GM19023 (cell line): ENCODE measurements at regions not wholly inside any gene's neighbourhood (a gene's known extent, or its start where the extent isn't known, plus 50 kb on each side); places are given as distances from the start of the nearest gene placed in this dataset.
A peak's percentile ranks its signal among the peaks of the same experiment; 100 is the strongest.

ENCODE experiments used
- ATAC-seq: cut with Tn5 transposase; IDR thresholded peaks from one replicate; pipeline ENCODE4 v1.9.1; 2021; ENCODE audit warnings: mild to moderate bottlenecking, moderate library complexity; ENCODE audit not compliant: unreplicated experiment

DNA sequence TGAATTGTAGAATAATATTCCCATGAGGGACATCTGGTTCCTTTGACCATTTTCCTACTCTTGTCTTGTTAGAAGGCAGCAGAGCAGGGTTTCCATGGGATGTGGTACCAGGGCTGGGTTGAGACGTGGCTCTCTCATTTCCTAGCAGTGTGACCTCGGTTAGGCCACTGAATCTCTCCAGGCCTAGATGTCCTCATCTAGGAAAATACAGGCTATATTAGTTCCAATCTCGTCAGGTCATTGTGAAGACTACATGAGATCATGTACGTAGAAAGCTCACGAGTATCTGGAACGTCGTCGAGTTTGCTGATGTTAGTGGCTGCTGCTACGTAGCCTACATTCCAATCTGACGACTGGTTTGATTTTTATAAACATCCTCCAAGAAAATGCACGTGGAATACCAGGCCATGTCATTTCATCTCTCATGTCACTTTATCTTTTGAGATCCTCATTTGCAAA, 278.2 kb upstream of the GATB start:
- ATAC-seq: no peak

DNA sequence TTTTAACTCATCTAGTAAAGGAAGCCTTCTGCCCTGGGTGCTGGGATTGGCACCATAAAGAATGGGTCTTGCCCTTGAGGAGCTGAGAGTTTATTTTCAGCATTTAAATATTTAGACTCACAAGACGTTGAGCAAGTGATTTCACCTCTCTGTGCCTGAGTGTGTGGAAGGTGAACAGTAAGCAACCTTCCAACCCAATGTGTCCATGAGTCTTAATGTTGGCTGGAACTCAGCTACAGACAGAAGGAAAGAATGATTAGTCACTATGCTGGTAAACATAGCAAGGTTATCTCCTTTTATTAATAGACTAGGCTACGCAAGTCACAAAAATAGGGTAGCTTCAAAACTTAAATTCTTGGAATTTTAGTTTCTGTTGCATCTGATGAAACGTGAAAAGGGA, 277.4 kb upstream of the GATB start:
- no peak for ATAC-seq

DNA sequence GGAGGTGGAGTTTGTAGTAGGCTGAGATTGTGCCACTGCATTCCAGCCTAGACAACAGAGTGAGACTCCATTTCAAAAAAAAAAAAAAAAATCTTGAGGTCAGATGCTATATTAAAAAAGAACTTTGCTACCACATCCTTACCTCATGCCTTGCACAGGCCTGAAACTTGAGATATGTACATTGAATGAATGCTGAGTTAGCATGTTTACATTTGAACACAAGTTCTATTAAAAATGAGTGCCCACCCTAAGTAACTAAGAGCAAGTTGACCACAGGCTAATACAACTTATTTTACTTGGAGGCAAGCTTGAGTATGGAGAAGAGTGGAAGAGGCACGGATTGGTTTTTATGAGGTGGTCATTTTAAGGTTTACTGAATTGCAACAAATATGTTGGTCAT, 276.6 kb upstream of the GATB start:
- no peak for ATAC-seq

DNA sequence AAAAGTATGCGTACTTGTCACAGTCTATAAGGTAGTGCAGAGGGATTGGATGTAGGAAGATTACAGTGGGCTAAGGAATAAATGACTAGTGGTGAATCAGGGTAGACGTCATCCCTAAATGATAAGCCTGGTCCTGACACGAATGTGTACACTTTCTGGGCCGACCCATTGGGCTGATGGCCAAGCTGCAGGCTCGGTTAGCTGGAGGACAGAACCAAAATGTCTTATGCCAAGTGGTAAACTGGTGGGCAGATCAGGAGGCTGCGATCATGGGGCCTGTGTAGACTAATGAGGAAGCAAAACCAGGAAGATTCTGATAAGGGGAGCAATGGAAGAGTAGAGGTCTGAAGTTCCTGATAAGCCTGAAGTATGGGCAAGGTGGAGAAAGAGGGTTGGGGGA, 272.8 kb upstream of the GATB start:
- no peak for ATAC-seq

DNA sequence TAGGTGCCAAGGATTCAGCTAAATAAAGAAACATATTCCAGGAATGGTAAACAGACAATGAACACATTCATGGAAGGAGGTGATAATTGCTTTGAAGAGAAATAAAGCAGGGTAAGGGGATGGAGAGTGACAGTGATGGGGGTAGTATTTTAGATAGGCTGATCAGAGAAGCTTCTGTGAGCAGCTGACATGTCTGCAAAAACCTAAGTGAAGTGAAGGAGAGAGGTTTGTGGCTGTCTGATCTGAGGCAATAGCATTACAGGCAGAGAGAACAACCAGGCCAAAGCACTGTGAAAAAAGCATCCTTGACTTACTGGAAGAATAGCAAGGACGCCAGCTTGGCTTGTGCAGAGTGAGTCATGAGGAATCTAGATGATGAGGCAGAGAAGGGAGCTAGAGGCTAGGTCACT, 271.9 kb upstream of the GATB start:
- no peak for ATAC-seq

DNA sequence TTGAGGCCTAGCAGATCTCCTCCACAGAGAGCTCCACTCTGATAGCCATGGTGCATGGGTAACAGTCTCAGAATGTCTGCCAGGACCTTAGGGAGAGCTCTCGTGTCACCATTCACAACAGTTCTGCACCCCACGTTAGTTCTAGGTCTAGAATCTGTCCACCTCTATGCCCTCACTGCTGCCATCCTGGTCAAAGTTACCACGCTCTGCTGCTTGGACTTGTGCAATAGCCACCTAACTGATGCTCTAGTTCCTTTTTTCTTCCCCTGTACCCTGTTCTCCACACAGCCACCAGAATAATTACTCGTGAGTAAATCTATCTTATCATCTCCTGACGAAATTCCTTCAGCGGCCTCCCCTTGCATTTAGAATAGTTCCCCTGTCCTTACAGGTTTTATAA, 268.8 kb upstream of the GATB start:
- no peak for ATAC-seq

DNA sequence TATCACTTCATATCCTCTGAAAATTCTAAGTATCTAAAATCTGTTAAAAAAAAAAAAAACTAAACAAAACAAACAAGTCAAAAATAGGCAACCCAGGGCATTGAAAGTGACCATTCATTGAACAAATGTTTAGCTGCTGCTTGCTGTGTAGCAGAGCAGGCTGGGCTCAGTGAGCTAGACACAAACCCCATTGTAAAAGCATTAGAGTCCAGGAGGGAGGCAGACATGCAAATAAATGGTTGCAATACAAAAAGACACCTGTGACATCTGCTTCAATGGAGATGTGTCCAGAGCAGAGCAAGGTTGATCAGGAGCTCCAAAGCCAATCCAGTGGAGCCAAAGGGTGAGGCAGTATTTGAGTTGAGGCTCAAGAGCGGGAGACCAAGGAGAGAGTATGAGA, 267.3 kb upstream of the GATB start:
- ATAC-seq: no peak

DNA sequence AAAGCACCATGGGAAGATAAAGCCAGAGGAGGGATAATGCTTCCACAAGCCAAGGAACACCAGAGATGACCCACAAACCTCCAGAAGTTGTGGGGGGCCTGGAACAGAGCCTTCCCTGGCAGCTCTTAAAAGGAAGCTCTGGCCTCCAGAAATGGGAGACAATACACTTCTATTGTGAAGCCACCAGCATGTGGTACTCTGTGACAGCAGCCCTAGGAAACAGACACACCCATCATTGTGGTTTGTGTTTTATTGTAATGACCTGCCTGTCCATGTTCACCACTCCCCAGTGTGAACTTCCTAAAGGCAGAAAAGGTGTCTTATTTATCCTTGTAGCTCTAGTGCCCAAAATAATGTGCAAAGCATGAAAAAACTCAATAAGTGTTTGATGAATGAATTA, 264.1 kb upstream of the GATB start:
- ATAC-seq: no peak

DNA sequence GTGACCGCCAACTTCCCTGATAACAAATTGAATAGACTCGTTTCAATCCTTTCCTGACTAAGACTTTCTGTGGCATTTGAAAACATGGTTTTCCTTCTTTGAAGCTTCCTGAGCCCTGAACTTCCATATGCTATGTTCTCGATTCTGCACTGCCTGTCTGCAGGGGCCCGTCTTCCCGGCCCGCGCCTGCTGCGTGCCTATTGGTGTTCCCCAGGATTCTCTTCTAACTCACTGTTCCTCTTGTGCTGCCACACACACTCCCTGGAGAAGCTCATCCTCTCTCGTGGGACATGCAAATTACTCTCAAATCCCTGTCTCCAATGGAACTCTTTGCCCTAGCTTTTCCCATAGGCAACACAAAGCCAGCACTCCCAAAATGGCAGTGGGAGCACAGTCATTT, 262.9 kb upstream of the GATB start:
- no peak for ATAC-seq

DNA sequence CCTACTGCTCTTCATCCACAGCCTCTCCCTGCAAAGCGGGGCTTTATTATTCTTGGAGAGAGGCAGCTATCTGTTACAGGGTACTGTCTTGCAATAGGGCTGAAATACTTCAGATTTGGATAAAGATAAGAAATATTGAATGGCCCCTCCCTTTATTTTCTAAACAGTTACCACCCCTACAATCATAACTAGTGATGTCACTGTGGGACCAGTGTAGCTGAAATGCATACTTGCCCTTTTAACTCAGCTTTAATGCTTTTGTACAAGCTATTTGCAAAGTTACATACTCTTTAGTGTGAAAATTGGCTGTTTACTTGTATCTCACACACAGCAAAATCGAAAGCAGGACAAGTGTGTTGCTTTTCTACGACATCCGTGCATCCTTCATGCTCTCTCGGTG, 261.7 kb upstream of the GATB start:
- no peak for ATAC-seq

DNA sequence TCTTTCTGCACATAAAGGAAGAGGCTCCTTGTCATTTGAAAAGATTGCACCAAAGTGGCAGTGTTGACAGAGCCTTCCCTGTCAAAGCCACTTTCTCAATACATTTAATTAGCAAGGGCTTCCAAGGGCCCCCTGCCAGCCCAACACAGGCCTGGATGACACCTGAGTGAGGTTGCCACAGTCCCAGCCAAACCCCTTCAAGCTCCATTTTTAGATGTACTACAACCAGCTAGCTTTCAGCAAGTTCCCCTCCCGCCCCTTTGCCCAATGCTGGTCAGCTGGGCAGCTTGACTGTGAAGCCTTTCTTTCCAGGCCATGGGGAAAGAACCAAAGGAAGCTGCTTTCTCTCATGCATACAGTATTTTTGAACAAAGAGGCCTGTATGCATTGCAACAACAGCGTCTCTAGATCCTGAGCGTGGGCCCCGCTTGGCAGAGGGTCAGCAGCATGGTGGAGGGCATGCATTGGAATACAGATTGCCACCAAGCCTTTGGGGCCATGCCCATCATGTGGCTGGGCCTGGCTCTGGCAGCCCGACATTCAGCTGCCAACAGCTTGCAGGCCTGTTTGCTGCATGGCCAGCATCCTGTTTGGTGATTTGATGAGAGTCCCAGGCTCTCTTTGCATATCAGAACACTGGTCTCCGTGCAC, 261.1 kb upstream of the GATB start:
- no peak for ATAC-seq

DNA sequence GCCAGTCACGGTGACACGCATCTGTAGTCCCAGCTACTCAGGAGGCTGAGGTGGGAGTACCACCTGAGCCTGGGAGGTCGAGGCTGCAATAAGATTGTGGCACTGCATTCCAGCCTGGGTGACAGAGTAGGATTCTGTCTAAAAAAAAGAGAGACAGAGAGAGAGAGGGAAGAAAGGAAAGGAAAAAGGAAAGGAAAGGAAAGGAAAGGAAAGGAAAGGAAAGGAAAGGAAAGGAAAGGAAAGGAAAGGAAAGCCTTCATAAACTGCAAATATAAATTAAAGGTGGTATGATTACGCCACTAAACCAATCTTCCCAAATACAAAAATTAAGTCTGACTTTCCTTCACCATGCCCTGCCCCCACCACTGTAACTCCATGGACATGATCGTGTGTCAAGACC, 259.3 kb upstream of the GATB start:
- ATAC-seq: no peak

DNA sequence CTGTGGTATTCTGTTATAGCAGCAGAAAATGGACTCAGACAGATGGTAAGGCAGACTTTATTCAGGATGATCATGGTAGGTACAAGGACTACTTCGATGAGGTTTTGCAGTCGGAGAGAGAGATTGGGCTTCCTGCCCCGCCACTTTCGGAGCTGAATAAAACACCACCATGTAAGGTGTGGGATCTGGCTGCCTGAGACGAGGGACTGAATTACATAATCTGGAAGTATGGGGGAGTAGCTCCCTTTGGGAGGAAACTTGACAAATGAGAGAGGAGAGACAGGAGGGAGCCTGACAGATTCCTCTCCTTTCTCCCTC, 255.5 kb upstream of the GATB start:
- ATAC-seq: no peak

DNA sequence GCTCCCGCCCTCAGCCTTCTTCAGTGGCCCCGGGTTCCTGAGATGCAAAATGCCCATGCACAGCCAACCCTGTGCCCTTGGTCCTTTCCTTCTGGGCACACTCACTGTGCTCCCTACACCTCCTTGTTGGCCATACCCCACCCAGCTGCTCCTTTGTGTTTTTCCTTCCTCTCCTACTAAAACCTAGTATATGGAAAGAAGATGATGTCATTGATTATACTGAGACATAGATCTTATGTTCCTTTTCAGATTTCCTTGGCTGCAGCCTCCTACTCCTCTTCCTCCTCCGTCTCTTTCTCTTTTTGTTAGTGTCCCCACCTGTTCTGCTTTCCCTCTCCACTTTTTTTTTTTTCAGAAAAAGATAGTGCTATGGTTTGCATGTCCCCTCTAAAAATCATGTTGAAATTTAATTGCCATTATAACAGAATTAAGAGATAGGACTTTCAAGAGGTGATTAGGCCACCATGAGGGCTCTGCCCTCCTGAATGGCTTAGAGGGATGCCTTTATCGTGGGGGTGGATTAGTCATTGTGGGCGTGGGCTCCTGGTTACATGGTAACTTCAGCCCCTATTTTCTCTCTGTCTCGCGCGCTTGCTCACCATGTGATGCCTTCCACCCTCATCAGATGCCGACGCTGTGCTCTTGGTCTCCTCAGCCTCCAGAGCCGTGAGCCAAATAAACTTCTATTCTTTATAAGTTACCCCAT, 254.9 kb upstream of the GATB start:
- ATAC-seq: no peak

DNA sequence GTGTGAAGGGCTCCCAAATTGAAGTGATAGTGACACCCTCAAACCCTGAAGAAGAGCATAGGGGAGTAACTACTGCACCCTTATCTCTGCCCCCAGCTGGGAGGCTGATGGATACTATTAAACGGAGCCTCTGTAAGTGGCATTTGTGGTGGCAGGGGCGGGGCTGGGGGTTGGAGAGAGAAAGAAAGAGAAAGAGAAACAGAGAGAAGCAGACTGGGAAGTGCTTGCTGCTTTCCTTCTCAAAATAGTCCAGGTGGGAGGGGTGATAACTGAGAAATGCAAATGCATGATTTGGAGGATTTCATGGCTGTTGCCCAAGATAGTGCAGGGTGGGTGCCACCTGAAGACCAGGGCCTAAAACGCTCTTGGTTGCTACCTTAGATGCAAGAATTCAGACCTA, 253.5 kb upstream of the GATB start:
- peak; percentile 87 for ATAC-seq

DNA sequence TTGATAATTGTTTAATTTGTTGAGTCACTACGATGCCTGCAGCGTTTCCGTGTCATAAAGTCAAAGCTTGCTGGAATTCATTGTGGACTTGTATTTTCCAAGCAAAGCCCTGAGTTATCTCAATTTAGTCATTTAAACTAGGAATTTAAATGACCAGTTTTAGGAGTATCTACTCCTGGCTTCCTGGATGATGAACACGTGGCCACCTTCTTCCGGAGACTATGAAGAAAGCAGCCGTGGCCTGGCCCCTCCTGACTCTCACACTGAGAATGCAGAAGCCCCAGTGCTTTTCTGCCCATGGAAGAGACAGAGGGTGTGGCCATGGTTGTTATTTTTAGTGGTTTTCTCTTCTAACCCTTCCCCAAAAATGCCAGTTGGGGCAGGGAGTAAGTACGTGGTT, 250.7 kb upstream of the GATB start:
- ATAC-seq: no peak

DNA sequence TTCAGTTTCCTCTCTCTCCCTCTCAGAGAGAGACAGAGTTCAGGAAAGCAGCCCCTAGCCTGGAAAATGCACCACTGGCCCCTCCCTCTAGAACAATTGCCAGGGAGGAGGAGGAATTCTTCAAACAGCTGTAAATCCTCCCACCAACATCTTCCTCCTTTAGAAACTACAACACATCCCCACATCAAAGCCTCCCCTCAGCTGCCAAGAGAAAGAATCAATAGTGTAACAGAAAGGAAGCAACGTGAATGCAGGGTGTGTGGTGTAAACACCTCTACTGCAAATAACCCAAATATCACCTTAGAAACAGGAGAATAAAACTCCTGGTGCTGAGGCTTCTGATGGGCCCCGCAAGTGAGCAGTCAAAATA, 249.9 kb upstream of the GATB start:
- no peak for ATAC-seq

DNA sequence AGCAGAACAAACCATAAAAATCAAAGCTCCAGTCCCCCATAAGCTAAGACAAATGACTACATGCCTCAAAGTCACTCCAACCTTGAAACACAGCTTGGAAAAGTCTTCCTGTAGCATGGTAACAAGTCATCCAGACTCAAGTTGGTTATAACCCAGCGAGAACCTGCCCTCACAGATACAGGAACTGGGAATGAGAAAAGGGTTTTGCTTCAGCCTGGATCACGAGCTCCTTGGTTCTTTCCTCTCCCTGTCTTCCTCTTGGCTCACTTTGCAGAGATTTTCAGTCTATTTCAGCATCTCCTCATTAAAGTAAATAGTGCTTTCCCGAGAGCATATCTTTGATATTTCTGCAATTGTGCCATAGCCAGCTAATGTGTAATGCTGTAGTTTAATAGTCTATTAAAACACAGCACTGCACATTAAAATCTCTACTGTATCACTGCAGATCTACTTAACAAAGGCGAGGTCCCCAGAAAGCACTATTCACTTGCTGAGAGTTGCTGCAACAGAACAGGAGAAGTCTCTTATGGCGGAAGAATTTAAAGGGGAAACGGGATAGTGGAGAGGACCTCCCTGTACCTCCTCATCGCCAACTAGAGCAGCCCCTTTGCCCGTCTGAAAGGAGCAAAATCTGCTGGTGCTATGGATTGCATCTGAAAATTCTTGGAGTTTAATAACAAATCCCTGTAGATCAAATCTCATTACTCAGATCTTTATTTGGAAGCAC, 249.3 kb upstream of the GATB start:
- ATAC-seq: no peak

DNA sequence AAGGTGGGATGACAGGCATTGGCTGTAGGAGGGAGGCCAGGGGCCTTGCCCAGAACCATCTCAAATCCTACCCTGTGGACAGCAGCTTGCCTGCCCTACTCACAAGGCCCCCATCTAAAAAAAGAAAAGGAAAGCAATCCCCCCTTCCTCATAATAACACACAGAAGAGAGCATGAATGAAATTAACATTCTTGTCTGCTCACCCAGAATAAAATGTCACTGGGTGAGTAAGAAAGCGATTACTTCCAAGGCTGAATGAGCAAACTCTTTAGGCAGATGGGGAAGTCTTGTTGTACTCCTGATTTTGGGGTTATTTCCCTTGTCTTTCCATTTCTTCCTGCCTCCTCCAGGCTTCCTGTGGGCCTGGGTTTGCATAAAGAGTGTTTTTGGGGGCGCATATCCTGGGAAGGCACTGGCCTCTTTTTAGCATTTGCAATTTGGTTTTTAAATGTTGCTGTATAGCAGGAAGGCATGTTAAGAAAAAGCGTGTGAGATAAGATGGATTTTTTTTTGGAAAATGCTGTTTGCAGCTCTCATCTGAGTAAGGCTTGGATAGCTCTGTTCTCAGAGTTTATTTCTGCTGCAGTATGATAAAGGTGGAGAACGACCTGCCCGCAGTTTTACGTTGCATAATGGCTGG, 248.3 kb upstream of the GATB start:
- ATAC-seq: no peak

DNA sequence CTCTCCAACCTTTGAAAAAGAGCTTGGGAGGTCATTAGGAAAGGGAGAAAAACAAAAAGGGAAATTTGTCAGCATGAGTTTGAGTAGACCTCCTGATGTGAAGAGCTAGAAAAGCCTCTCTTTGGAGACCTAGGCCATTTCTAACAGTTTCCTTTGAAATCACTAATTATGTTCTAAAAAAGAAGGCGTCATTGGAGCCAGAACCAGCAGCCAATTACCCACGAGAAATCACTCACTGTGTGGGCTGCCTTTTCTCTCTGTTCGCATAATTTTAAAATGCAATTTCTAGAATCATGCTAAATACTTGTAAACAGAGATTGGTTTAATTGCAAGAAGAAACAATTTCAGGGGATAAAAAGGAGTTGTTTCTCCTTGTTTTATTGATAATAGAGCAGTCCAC, 246.3 kb upstream of the GATB start:
- ATAC-seq: no peak

DNA sequence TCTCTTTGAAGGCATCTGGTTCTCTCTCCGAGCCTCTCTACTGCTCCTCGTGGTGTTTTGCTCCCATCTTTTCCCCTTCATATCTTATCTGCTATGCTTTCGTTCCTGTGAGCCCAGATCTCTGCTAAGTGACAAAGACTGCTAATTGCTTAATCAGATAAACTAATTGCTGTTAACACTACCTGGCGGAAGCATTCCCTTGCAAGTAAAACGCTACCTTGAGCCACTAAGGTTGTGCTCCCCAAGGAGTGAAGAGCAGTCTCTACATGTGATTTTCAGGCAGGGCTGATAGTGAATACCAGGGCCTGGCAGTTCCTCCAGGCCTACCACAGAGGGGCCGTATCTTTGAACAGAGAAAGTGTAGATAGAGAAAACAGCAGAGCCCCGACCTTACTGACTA, 244.0 kb upstream of the GATB start:
- ATAC-seq: no peak

DNA sequence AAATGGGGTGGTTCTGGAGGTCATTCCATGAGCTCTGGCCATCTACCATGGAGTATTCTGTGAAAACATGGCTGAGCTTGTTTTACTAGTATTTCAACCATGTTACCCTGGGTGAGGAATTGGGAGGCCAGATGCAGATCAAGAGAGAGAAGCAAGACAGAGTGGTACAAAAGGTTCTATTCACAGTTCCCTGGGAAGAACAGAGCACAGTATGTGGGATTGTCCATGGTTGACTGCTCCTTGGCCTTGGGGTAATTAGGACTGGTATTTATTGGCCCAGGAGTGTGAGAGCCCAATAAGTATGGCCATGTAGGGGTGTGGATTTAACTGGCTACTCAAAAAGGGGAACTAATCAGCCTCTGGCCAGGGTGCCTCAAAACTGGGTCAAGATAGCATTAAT, 239.7 kb upstream of the GATB start:
- ATAC-seq: no peak
